DOHH2 (cell line): ENCODE measurements at regions not wholly inside any gene's neighbourhood (a gene's known extent, or its start where the extent isn't known, plus 50 kb on each side); places are given as distances from the start of the nearest gene placed in this dataset.

ENCODE experiments used
- H3F3A ChIP-seq: fragments of 200-600 bp; sonication (generic), shearing (Covaris generic); 2 replicates; pipeline ENCODE4 v1.6.0; 2016; ENCODE audit warnings: antibody characterized with exemption, mild to moderate bottlenecking; ENCODE audit not compliant: control insufficient read depth, insufficient read depth
- H3K27ac ChIP-seq: fragments of 200-600 bp; sonication (generic); 2 replicates; pipeline ENCODE4 v1.5.1; 2014; ENCODE audit warnings: low read depth, mild to moderate bottlenecking, low read length, moderate library complexity
- H3K27me3 ChIP-seq: fragments of 200-600 bp; sonication (generic); 2 replicates; pipeline ENCODE4 v1.6.1; 2014; ENCODE audit warnings: mild to moderate bottlenecking, low read length, mixed read lengths; ENCODE audit not compliant: control insufficient read depth
- H3K36me3 ChIP-seq: fragments of 200-600 bp; sonication (generic); 2 replicates; pipeline ENCODE4 v1.6.1; 2014; ENCODE audit warnings: mild to moderate bottlenecking, low read length, moderate library complexity, mixed read lengths; ENCODE audit not compliant: control insufficient read depth
- H3K4me1 ChIP-seq: fragments of 200-600 bp; sonication (generic); 2 replicates; pipeline ENCODE4 v1.6.1; 2014; ENCODE audit warnings: mild to moderate bottlenecking, low read length, mixed read lengths; ENCODE audit not compliant: control insufficient read depth
- H3K4me2 ChIP-seq: fragments of 200-600 bp; sonication (generic); 2 replicates; pipeline ENCODE4 v1.6.0; 2014; ENCODE audit warnings: mild to moderate bottlenecking, low read length, moderate library complexity
- H3K4me3 ChIP-seq: fragments of 200-600 bp; sonication (generic); 2 replicates; pipeline ENCODE4 v1.5.1; 2014; ENCODE audit warnings: mild to moderate bottlenecking, low read length, mixed read lengths
- H3K79me2 ChIP-seq: fragments of 200-600 bp; sonication (generic); 2 replicates; pipeline ENCODE4 v1.6.1; 2014; ENCODE audit warnings: mild to moderate bottlenecking, low read length, mixed read lengths; ENCODE audit not compliant: control insufficient read depth
- H3K9me2 ChIP-seq: fragments of 200-600 bp; sonication (generic); replicated peaks from 2 replicates; pipeline ENCODE4 v1.6.1; 2014; ENCODE audit warnings: mild to moderate bottlenecking, low read length, mixed read lengths; ENCODE audit not compliant: control insufficient read depth
- H3K9me3 ChIP-seq: fragments of 200-600 bp; sonication (generic); 2 replicates; pipeline ENCODE4 v1.6.1; 2014; ENCODE audit warnings: antibody characterized with exemption, low read length, mixed read lengths; ENCODE audit not compliant: control insufficient read depth, insufficient read depth
- H4K20me1 ChIP-seq: fragments of 200-600 bp; sonication (generic); 2 replicates; pipeline ENCODE4 v1.6.0; 2014; ENCODE audit warnings: low read depth, mild to moderate bottlenecking, antibody characterized with exemption, low read length, moderate library complexity; ENCODE audit not compliant: control insufficient read depth, insufficient read depth
- CTCF ChIP-seq: fragments of 200-600 bp; sonication (generic); IDR thresholded peaks from one replicate; pipeline ENCODE4 v1.5.1; 2014; ENCODE audit warnings: antibody characterized with exemption, mild to moderate bottlenecking, low read depth, low read length; ENCODE audit not compliant: poor library complexity, severe bottlenecking
- EZH2phosphoT487 ChIP-seq: fragments of 200-600 bp; sonication (generic); IDR thresholded peaks from 2 replicates; pipeline ENCODE4 v1.6.1; 2017; ENCODE audit warnings: borderline replicate concordance, mild to moderate bottlenecking, antibody characterized with exemption, low read length, moderate library complexity, mixed read lengths

GRCh38 chr10:78248651-78249464 lies 215.2 kb downstream of the RPS24 start:
- Histone ChIP-seq H3K27ac (no peak overlapping the region), H3K9me3 (no peaks in the 10 kb centered on the region), H3K4me2 (no peak overlapping the region), H3K36me3 (no peaks in the 10 kb centered on the region), H3K79me2 (no peaks in the 10 kb centered on the region), H3K9me2 (no peaks in the 10 kb centered on the region), H3K27me3 (peaks cover 9% of the 10 kb centered on the region; the same call in 1 of the 2 replicates), H3F3A (no peaks in the 10 kb centered on the region), H4K20me1 (no peaks in the 10 kb centered on the region), H3K4me3 (no peak overlapping the region), H3K4me1 (peaks cover 4% of the 10 kb centered on the region)
- TF ChIP-seq CTCF (no peak), EZH2phosphoT487 (no peak)

- Histone ChIP-seq H3K27ac (no peak overlapping the region), H3K9me2 (no peaks in the 10 kb centered on the region), H3K9me3 (no peaks in the 10 kb centered on the region), H4K20me1 (no peaks in the 10 kb centered on the region), H3K36me3 (no peaks in the 10 kb centered on the region), H3K4me3 (no peak overlapping the region), H3F3A (no peaks in the 10 kb centered on the region), H3K4me1 (peaks cover 4% of the 10 kb centered on the region), H3K27me3 (peaks cover 9% of the 10 kb centered on the region; the same call in 1 of the 2 replicates), H3K79me2 (no peaks in the 10 kb centered on the region), H3K4me2 (no peak overlapping the region)
- TF ChIP-seq EZH2phosphoT487 (no peak), CTCF (no peak)
These were observed 216.0 kb downstream of the RPS24 start for GRCh38 chr10:78249690-78250089.

GRCh38 chr10:78250313-78251015 lies 216.8 kb downstream of the RPS24 start:
- TF ChIP-seq EZH2phosphoT487: no peak
- TF ChIP-seq CTCF: no peak
- Histone ChIP-seq H3K27me3 (peaks cover 9% of the 10 kb centered on the region; the same call in 1 of the 2 replicates), H3K4me1 (peaks cover 4% of the 10 kb centered on the region), H3K4me2 (no peak overlapping the region), H3K27ac (no peak overlapping the region), H3K36me3 (no peaks in the 10 kb centered on the region), H3F3A (no peaks in the 10 kb centered on the region), H4K20me1 (no peaks in the 10 kb centered on the region), H3K4me3 (no peak overlapping the region), H3K9me2 (no peaks in the 10 kb centered on the region), H3K9me3 (no peaks in the 10 kb centered on the region), H3K79me2 (no peaks in the 10 kb centered on the region)
